Fibroblast of lung (primary cell): ENCODE measurements at regions not wholly inside any gene's neighbourhood (a gene's known extent, or its start where the extent isn't known, plus 50 kb on each side); places are given as distances from the start of the nearest gene placed in this dataset.
"Not testable (repeated sequence)": the region's sequence is repeated elsewhere in the genome, so short reads cannot be mapped to it uniquely, and the experiment has no call there.

Experiments
- DNase-seq, 2 donors: peaks; one replicate each; pipeline versions ENCODE4 v3.0.0 to v3.0.0-alpha.2; 2010; ENCODE audit warnings: low read depth in 2 of 2
- H2AFZ ChIP-seq: 2 replicates; pipeline ENCODE4 v1.5.1; 2012; ENCODE audit warnings: low read length, control low read depth, inconsistent platforms
- H3K27ac ChIP-seq: 2 replicates; pipeline ENCODE4 v1.5.1; 2011; ENCODE audit warnings: low read length, control low read depth; ENCODE audit not compliant: insufficient read depth
- H3K27me3 ChIP-seq: 2 replicates; pipeline ENCODE4 v1.5.1; 2011; ENCODE audit warnings: mild to moderate bottlenecking, low read length; ENCODE audit not compliant: control insufficient read depth, insufficient read depth
- H3K36me3 ChIP-seq: 2 replicates; pipeline ENCODE4 v1.5.1; 2011; ENCODE audit warnings: low read length; ENCODE audit not compliant: control insufficient read depth, insufficient read depth
- H3K4me1 ChIP-seq: 2 replicates; pipeline ENCODE4 v1.5.1; 2011; ENCODE audit warnings: low read length; ENCODE audit not compliant: control insufficient read depth, insufficient read depth; ENCODE audit errors: extremely low read depth
- H3K4me2 ChIP-seq: 2 replicates; pipeline ENCODE4 v1.5.1; 2011; ENCODE audit warnings: low read length, control low read depth; ENCODE audit not compliant: insufficient read depth; ENCODE audit errors: extremely low read depth
- H3K4me3 ChIP-seq, 4 experiments: fragments of 200-600 bp in 1 of 4; sonication (generic) in 1 of 4; replicated peaks in 1 of 4; 2 replicates each; pipeline ENCODE4 v1.5.1; 2011 to 2016; ENCODE audit warnings: low read length in 4 of 4, low read depth in 3 of 4, mild to moderate bottlenecking in 3 of 4, control low read depth in 2 of 4, inconsistent platforms in 1 of 4, mixed read lengths in 1 of 4; ENCODE audit not compliant: insufficient read depth in 1 of 4; ENCODE audit errors: control extremely low read depth in 1 of 4
- H3K79me2 ChIP-seq: 2 replicates; pipeline ENCODE4 v1.5.1; 2012; ENCODE audit warnings: mild to moderate bottlenecking, low read length, inconsistent platforms; ENCODE audit not compliant: control insufficient read depth, insufficient read depth
- H3K9ac ChIP-seq: 2 replicates; pipeline ENCODE4 v1.5.1; 2011; ENCODE audit warnings: mild to moderate bottlenecking, low read length, control low read depth; ENCODE audit not compliant: insufficient read depth
- H3K9me3 ChIP-seq: 2 replicates; pipeline ENCODE4 v1.5.1; 2012; ENCODE audit warnings: low read depth, low read length; ENCODE audit not compliant: control insufficient read depth, insufficient read depth
- H4K20me1 ChIP-seq: 2 replicates; pipeline ENCODE4 v1.5.1; 2011; ENCODE audit warnings: low read length; ENCODE audit not compliant: control insufficient read depth, insufficient read depth; ENCODE audit errors: extremely low read depth
- CTCF ChIP-seq, 2 donors: IDR thresholded peaks in 1 of 2; conservative IDR thresholded peaks in 1 of 2; 1 replicate in 1 of 2; 2 replicates in 1 of 2; pipeline ENCODE4 v1.5.1; 2011 to 2012; ENCODE audit warnings: low read length in 2 of 2, control low read depth in 1 of 2, inconsistent platforms in 1 of 2, low read depth in 1 of 2, mild to moderate bottlenecking in 1 of 2
- EZH2 ChIP-seq: IDR thresholded peaks from 2 replicates; pipeline ENCODE4 v1.5.1; 2012; ENCODE audit warnings: low read length, control low read depth, mild to moderate bottlenecking; ENCODE audit errors: missing control alignments

GRCh38 chr19:37306383-37306963, 64.4 kb upstream of the ZNF527 start:
- DNase-seq, result no peak
- no peak overlapping the region for H3K4me2 ChIP-seq
- H3K36me3 ChIP-seq, result no peaks in the 10 kb centered on the region
- H3K4me1 ChIP-seq, result no peaks in the 10 kb centered on the region
- H3K4me3 ChIP-seq, result no peak overlapping the region
- TF ChIP-seq CTCF (conservative IDR thresholded peaks at IDR 0.05 in 1 of 2, IDR thresholded peaks at IDR 0.05 in 1 of 2; ENCODE audit: low read depth in 1 of 2, low read length in 2 of 2) (no peak), EZH2 (no peak)
- H3K9ac ChIP-seq, result no peak overlapping the region
- no peaks in the 10 kb centered on the region for H4K20me1 ChIP-seq
- no peaks in the 10 kb centered on the region for H3K9me3 ChIP-seq
- H3K27ac ChIP-seq, result no peak overlapping the region
- no peak overlapping the region for H2AFZ ChIP-seq
- H3K79me2 ChIP-seq, result no peaks in the 10 kb centered on the region
- no peaks in the 10 kb centered on the region for H3K27me3 ChIP-seq

GRCh38 chr19:37309834-37310575, 60.9 kb upstream of the ZNF527 start:
- DNase-seq, result no peak
- H3K27ac ChIP-seq, result no peak overlapping the region
- no peaks in the 10 kb centered on the region for H3K9me3 ChIP-seq
- no peaks in the 10 kb centered on the region for H4K20me1 ChIP-seq
- H3K36me3 ChIP-seq, result no peaks in the 10 kb centered on the region
- no peak overlapping the region for H3K9ac ChIP-seq
- no peak overlapping the region for H3K4me3 ChIP-seq
- no peaks in the 10 kb centered on the region for H3K4me1 ChIP-seq
- H3K27me3 ChIP-seq, result no peaks in the 10 kb centered on the region
- H3K4me2 ChIP-seq, result no peak overlapping the region
- no peaks in the 10 kb centered on the region for H3K79me2 ChIP-seq
- TF ChIP-seq CTCF (conservative IDR thresholded peaks at IDR 0.05 in 1 of 2, IDR thresholded peaks at IDR 0.05 in 1 of 2; ENCODE audit: low read depth in 1 of 2, low read length in 2 of 2) (no peak), EZH2 (no peak)
- no peak overlapping the region for H2AFZ ChIP-seq

- H3K27ac ChIP-seq, H3K4me1 ChIP-seq, H3K9me3 ChIP-seq, H3K27me3 ChIP-seq, H3K36me3 ChIP-seq, H4K20me1 ChIP-seq, H3K9ac ChIP-seq, H3K79me2 ChIP-seq: not testable (repeated sequence)
- H3K4me2 ChIP-seq, result peak overlapping the region; percentile 64
- H2AFZ ChIP-seq, result peak overlapping the region; percentile 60
- peak; percentile 38 to 70 for DNase-seq
- H3K4me3 ChIP-seq, result peak overlapping the region in 3 of 4 experiments; percentile 10 to 42 (median 23)
Measured at GRCh38 chr19:37312531-37313334, 58.2 kb upstream of the ZNF527 start.
